IPS DF 19.7 (cell line): ENCODE measurements at regions not wholly inside any gene's neighbourhood (a gene's known extent, or its start where the extent isn't known, plus 50 kb on each side); places are given as distances from the start of the nearest gene placed in this dataset.

ENCODE experiments used
- DNase-seq: peaks from one replicate; pipeline ENCODE4 v3.0.0-alpha.2; 2013; ENCODE audit warnings: low read depth, low spot score

DNA sequence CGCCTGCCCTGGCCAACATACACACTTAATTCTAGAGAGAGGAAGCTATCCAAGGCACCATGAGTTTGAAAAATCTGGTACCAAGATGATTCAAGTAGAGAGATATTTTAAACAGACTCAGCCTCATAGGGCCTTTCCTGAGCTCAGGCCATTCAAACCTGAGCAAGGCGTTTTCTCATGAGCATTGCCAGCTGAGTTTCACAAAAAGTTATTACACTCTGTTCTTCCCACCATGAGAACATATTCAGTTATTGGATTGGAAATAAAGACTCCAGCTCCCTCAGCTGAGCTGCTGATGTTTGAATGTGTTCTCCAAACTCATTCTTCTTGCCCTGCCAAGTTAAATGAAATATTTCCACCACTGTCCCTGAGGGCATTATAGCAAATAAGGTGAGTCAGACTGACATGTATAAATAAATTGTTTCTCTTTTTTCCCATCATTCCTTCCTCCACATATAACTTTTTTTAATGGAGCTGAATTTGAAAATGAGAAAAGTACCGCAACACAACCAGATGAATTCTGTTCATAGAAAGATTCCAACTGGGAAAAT lies 429.6 kb downstream of the RAB28 start:
- DNase-seq: no peak

GRCh38 chr4:13047591-13047990 lies 436.5 kb downstream of the RAB28 start:
- DNase-seq: no peak

DNA sequence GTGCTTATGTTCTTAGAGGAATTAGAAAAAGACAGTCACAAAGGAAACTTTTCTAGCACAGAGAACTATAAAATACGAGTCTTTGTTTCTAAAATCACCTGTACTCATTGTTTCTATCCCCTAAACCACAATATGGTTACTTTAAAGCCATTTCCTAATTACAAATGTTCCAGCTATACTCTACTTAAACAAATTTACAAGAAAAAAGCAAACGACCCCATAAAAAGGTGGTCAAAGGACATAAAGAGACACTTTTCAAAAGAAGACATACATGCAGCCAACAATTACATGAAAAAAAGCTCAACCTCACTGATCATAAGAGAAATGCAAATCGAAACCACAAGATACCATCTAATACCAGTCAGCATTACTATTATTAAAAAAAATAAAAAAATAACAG lies 447.3 kb downstream of the RAB28 start:
- DNase-seq: no peak

DNA sequence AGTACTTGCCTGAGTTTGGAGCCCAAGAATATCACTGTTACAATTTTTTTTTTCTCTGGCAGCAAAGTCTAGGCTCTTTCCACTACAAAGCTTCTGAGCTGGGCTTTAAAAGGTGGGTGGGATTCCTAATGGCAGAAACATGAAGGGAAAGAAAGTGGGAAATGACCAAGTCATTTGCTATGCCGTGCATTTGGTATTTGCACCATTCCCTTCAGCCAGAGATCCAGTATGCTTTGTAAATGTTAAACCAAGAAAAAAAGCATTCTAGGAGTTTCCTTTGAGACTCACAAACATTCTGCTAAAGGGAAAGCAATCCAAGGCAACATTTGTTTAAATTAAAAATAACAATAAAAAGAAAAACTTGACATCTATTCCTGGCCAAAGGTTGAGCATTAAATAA lies 451.2 kb downstream of the RAB28 start:
- no peak for DNase-seq

DNA sequence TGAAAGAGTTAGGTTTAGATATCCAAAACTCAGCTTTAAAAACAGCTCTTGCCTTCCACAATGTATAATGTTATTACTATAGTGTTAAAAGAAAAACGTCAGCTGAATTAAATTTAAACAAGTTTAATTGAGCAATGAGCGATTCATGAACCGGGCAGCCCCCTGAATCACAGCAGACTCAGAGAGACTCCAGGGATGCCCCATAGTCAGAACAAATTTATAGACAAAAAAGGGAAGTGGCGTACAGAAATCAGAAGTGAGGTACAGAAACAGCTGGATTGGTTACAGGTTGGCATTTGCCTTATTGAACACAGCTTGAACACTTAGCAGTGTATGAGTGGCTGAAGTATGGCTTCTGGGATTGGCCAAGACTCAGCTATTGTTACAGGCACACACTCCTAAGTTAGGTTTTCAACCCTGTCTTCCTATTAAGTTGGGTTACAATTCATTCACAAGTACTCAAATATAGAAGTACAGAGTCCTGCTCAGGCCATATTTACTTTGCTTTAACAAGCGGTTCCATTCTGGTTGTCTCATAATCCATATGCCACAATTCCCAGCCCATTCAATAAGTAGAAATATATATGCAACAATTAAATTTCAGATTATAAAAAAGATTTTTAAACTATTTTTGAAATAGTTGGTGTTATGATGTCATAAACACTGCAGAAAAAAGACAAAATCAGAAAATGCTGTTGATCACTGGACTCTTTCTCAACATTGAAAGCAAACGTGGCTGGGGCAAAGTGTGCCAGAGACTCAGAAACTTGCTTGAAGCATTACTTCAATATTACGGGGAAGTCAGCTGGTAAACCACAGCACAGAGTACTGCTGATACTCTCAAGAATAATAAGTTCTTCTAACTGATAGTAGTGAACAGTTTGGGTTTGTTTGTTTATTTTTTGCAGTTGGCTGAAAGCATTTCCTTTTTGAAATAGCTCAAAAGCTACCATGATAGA lies 459.7 kb downstream of the RAB28 start:
- no peak for DNase-seq

DNA sequence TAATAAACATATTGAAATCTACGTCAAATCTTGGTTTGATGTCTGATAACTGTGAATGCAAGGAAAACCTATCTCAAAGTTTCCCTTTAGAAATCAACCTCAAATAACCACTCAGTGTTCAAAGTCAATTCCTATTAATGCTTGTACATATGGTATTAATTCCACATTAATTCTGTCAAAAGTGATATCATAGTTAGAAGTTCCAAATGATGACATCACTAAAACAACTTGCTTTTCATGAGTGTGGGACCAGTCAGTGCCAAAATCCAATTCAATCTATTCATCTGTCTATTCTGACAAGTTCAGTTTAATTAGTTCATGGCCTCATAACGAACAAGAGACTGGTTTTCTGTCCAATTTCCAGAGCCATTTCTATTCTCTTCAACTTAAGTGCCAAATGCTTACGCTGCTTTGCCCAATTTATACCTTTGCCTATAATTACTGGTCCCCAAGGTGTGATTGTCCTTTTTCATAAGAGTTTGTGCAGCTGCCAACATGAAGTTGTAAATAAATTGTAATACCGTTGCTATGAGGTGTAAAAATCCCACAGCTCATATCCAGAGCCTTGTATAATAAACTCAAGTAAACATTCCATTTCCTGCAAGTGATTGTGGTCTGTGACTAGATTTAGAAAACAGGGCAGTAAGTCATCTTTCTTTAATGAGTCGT lies 476.2 kb downstream of the RAB28 start:
- no peak for DNase-seq

DNA sequence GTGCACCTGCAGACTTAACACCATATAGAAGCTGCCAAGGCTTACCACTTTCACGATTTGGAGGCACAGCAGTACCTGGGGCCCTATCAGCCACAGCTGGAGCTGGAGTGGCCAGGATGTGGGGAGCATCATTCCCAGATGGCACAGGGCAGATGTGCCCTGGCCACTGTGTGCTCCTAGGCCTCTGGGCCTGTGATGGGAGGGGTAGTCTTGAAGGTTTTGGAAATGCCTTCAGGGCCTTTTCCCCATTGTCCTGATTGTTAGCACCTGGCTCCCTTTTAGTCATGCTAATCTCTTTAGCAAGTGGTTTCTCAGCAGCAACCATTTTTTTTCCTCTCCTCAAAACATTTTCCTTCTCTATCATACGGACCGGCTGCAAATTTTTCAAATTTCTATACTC lies 490.2 kb downstream of the RAB28 start:
- no peak for DNase-seq

- no peak for DNase-seq
Measured at GRCh38 chr4:12987284-12987683, 496.9 kb downstream of the RAB28 start.

DNA sequence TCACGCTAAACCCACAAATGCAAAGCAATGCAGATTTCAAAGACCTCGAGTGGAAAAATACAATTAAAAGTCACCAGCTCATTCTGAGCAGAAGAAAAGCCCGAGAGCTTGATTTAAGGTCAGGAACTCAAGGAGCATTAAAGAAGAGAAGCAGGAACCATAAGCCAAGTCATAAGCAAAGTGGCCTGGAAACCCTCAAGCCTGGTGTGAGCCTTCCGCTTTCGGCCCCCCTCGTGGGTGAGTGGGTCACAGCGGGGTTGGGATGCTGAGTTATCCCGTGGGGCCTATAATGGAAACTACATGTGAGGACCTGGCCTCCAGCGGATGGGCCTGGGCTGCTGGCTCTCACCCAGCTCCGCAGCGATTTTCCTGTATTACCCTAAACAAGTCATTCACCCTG lies 504.3 kb downstream of the RAB28 start:
- no peak for DNase-seq

- no peak for DNase-seq
Measured at GRCh38 chr4:12978310-12978709, 505.8 kb downstream of the RAB28 start.

DNA sequence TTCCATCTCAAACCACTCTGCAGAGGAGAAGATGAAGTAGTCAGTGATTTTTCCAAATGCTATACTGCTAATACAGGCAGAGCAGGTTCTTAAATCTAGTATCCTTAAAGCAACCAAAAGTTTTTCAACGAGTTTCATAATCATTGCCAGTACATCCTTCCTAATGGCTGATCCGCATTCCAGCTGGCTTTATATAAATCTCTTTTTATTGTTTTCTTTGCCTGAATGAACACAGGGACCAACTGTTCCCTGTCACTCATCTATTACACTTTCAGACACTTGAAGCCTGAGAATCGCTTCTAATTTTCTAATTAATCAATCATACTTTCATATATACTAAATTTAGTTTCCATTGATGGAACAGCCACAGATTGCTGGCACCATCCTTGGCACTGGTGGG lies 508.6 kb downstream of the RAB28 start:
- no peak for DNase-seq

DNA sequence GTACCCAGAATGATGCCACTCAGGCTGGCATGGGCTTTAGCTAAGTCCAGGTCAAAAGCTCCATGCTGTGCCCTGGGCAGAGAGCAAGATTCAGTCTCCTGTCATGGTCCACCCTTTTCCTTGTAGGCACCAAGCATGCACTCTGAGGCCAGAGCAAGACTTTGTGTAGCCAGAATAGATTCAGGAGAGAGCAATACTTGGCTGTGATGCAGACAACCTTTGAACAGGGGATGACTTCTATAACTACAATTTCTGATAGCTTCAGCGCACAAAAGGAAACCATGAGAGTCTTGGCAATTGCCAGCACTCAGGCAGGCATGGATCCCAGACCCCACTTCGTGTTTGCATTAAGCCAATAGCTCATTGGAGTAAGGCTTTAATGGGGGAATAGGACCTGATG lies 510.6 kb downstream of the RAB28 start:
- DNase-seq: no peak

GRCh38 chr4:12968345-12968744 lies 515.8 kb downstream of the RAB28 start:
- DNase-seq: no peak

DNA sequence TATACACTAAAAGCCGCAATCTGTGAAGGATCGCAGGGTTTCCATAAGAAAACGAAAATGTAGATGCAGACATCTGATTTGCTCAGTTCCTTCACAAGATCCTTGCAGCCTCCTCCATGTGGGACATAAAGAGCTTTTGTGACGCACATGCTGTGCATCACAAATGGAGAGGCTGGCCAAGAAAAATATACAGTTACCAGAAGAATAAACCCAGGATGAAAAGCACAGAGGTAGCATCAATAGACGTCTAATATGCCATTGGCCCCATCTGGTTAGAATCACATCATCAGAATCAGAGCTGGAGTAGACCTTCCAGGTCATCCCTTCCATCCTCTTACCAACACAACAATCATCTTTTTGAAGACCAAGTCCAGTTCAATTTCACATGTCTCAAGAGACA lies 517.4 kb downstream of the RAB28 start:
- no peak for DNase-seq

GRCh38 chr4:12965334-12965733 lies 518.8 kb downstream of the RAB28 start:
- DNase-seq: no peak

- DNase-seq: no peak
Measured at GRCh38 chr4:12963912-12964311, 520.2 kb downstream of the RAB28 start.

GRCh38 chr4:12963291-12963690 lies 520.8 kb downstream of the RAB28 start:
- DNase-seq: no peak

GRCh38 chr4:12961713-12962112 lies 522.4 kb downstream of the RAB28 start:
- DNase-seq: no peak

- no peak for DNase-seq
Measured at GRCh38 chr4:12958436-12958835, 525.7 kb downstream of the RAB28 start.

GRCh38 chr4:12957108-12957507 lies 527.0 kb downstream of the RAB28 start:
- no peak for DNase-seq

- no peak for DNase-seq
Measured at GRCh38 chr4:12956026-12956425, 528.1 kb downstream of the RAB28 start.

GRCh38 chr4:12949719-12950490 lies 534.2 kb downstream of the RAB28 start:
- no peak for DNase-seq
